PFSK-1 (cell line): ENCODE measurements at regions not wholly inside any gene's neighbourhood (a gene's known extent, or its start where the extent isn't known, plus 50 kb on each side); places are given as distances from the start of the nearest gene placed in this dataset.

Source experiments
- FOXP2 ChIP-seq: optimal IDR thresholded peaks from 2 replicates; pipeline ENCODE3; 2011; ENCODE audit warnings: borderline replicate concordance, control low read depth, inconsistent platforms; ENCODE audit not compliant: insufficient read depth; ENCODE audit errors: extremely low read length, extremely low read depth
- POLR2AphosphoS5 ChIP-seq: IDR thresholded peaks from 2 replicates; pipeline ENCODE4 v1.6.1; 2012; ENCODE audit warnings: low read depth, mild to moderate bottlenecking, control low read depth, low read length, moderate library complexity
- REST ChIP-seq, 2 experiments: IDR thresholded peaks; 2 replicates each; pipeline versions ENCODE4 v1.6.1 to v1.8.0; 2011 to 2012; ENCODE audit warnings: low read depth in 2 of 2, low read length in 2 of 2, control low read depth in 1 of 2, inconsistent platforms in 1 of 2, mild to moderate bottlenecking in 1 of 2, moderate library complexity in 1 of 2; ENCODE audit not compliant: insufficient read depth in 1 of 2
- SIN3A ChIP-seq: IDR thresholded peaks from 2 replicates; pipeline ENCODE4 v1.6.1; 2012; ENCODE audit warnings: mild to moderate bottlenecking, low read length, moderate library complexity, borderline replicate concordance; ENCODE audit not compliant: insufficient read depth
- TAF1 ChIP-seq: IDR thresholded peaks from 2 replicates; pipeline ENCODE4 v1.6.1; 2012; ENCODE audit warnings: low read length, control low read depth, borderline replicate concordance; ENCODE audit not compliant: insufficient read depth

GRCh38 chr16:66290431-66290830 is 76.1 kb upstream of the CDH5 start:
- TF ChIP-seq REST (IDR thresholded peaks at IDR 0.05; ENCODE audit: insufficient read depth in 1 of 2, low read depth in 2 of 2, low read length in 2 of 2), result no peak
- no peak for TF ChIP-seq POLR2AphosphoS5
- TF ChIP-seq TAF1, result no peak
- no peak for TF ChIP-seq FOXP2
- TF ChIP-seq SIN3A, result no peak

- TF ChIP-seq REST (IDR thresholded peaks at IDR 0.05; ENCODE audit: insufficient read depth in 1 of 2, low read depth in 2 of 2, low read length in 2 of 2) (no peak), FOXP2 (no peak), TAF1 (no peak), SIN3A (no peak), POLR2AphosphoS5 (no peak)
Measured at GRCh38 chr16:66289986-66290385, 76.5 kb upstream of the CDH5 start.

- TF ChIP-seq SIN3A, result no peak
- no peak for TF ChIP-seq REST (IDR thresholded peaks at IDR 0.05; ENCODE audit: insufficient read depth in 1 of 2, low read depth in 2 of 2, low read length in 2 of 2)
- TF ChIP-seq POLR2AphosphoS5, result no peak
- TF ChIP-seq FOXP2, result no peak
- no peak for TF ChIP-seq TAF1
Measured at GRCh38 chr16:66289051-66289680, 77.3 kb upstream of the CDH5 start.

- TF ChIP-seq REST (IDR thresholded peaks at IDR 0.05; ENCODE audit: insufficient read depth in 1 of 2, low read depth in 2 of 2, low read length in 2 of 2), result no peak
- TF ChIP-seq FOXP2, result no peak
- no peak for TF ChIP-seq POLR2AphosphoS5
- TF ChIP-seq SIN3A, result no peak
- TF ChIP-seq TAF1, result no peak
Measured at GRCh38 chr16:66287926-66288325, 78.6 kb upstream of the CDH5 start.

GRCh38 chr16:66287416-66287815 is 79.1 kb upstream of the CDH5 start:
- no peak for TF ChIP-seq FOXP2
- TF ChIP-seq SIN3A, result no peak
- TF ChIP-seq REST (IDR thresholded peaks at IDR 0.05; ENCODE audit: insufficient read depth in 1 of 2, low read depth in 2 of 2, low read length in 2 of 2), result no peak
- TF ChIP-seq POLR2AphosphoS5, result no peak
- no peak for TF ChIP-seq TAF1
